ENCODE measurements at regions not wholly inside any gene's neighbourhood (a gene's known extent, or its start where the extent isn't known, plus 50 kb on each side); places are given as distances from the start of the nearest gene placed in this dataset.

- no peak for DNase-seq
Measured at GRCh38 chr12:116650585-116651087, 87.2 kb downstream of the SPRING1 start.

DNA sequence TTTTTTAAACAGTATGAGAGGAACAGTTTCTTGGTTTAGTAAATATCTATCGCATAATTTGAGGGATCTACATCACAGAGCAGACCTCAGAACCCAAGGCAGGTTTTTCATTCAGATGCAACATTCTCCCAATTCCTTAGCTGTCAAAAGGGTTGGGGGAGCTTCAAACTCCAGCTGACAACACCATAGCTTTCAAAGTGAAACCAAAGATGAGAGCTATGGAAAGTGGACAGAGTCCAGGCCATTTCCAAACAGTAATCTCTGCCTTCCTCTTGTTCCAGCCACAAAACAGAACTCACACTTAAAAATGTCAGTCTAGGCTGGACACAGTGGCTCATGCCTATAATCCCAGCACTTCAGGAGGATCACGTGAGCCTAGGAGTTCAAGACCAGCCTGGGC is 87.8 kb downstream of the SPRING1 start:
- DNase-seq = no peak

DNA sequence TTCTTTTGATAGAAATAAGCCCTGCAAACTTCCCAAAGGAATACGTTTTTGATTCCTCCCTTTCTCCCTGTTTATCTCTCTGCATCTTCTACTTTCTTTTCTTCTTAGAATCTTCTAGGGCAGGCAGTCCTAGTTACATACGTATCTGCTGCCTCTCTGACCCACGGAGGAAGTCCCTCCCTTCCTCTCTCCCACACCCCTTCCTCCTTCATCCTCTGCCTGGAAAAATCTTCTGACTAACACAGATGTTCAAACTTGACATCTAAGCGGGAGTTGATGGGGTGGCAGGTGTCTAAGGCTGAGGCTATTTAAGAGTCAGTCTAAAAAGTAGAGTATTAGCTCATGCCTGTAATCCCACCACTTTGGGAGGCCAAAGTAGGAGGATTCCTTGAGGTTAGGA is 88.6 kb downstream of the MAP1LC3B2 start:
- DNase-seq = no peak

- no peak for DNase-seq
Measured at GRCh38 chr12:116646901-116647300, 87.7 kb downstream of the MAP1LC3B2 start.

- no peak for DNase-seq
Measured at GRCh38 chr12:116644806-116645205, 85.6 kb downstream of the MAP1LC3B2 start.

DNA sequence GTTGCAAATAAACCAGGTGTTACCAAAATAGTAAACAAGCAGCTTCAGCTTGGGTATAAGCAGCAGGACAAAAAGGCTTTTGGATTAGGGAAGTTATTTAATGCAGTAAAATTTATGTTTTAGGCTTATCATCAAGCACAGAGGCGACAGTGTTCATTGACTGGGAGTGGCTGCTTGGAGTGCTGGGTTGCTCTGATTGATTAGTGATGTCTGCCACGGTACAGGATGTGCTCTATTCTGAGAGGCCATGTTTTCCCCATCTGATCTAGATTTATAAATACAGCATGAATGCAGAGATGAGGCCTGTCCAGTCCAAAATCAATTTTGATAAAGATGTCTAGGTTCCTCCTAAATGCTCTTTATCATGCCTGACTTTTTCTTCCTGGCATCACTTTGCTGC is 83.5 kb downstream of the MAP1LC3B2 start:
- no peak for DNase-seq

GRCh38 chr12:116642106-116642505 is 82.9 kb downstream of the MAP1LC3B2 start:
- no peak for DNase-seq

DNA sequence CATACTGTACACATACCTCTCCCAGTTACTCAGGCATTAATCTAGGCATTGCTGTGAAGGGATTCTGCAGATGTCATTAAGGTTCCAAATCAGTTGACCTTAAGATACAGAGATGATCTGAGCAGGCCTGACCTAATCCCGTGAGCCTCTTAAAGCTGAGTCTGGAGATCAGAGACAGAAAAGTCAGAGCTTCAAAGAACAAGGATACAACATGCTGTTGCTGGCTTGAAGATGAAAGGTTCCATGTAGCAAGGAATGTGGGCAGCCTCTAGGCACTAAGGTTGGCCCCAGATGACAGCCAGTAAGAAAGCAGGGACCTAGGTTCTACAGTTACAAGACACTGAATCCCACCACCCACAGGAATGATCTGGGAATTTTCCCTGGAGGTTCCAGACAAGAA is 81.1 kb downstream of the MAP1LC3B2 start:
- DNase-seq = no peak

GRCh38 chr12:116639765-116640164 is 80.6 kb downstream of the MAP1LC3B2 start:
- no peak for DNase-seq

- no peak for DNase-seq
Measured at GRCh38 chr12:116638376-116638775, 79.2 kb downstream of the MAP1LC3B2 start.

DNA sequence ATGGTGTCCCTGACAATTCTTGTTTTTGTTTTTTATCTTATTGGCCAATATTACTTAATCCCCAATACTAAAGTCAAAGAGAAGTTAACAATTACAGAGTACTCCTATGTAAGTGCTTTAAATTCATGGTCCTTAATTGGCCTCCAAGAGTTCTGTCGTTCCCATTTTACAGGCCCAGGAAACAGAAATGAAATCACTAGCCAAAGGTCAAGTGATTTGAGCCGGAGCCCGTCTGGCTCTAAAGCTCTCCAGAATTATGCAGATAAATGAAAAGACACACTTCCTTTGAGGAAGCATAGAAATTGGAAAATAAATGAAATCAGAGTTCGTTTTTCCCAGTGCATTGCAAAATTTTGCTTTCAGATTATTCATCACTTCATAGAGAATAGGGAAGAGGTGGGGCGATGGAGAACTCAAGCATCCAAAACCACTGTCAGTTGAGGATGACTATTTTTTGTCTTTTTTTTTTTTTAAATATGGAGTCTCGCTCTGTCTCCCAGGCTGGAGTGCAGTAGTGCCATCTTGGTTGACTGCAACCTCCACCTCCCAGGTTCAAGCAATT is 78.5 kb downstream of the MAP1LC3B2 start:
- DNase-seq = no peak

DNA sequence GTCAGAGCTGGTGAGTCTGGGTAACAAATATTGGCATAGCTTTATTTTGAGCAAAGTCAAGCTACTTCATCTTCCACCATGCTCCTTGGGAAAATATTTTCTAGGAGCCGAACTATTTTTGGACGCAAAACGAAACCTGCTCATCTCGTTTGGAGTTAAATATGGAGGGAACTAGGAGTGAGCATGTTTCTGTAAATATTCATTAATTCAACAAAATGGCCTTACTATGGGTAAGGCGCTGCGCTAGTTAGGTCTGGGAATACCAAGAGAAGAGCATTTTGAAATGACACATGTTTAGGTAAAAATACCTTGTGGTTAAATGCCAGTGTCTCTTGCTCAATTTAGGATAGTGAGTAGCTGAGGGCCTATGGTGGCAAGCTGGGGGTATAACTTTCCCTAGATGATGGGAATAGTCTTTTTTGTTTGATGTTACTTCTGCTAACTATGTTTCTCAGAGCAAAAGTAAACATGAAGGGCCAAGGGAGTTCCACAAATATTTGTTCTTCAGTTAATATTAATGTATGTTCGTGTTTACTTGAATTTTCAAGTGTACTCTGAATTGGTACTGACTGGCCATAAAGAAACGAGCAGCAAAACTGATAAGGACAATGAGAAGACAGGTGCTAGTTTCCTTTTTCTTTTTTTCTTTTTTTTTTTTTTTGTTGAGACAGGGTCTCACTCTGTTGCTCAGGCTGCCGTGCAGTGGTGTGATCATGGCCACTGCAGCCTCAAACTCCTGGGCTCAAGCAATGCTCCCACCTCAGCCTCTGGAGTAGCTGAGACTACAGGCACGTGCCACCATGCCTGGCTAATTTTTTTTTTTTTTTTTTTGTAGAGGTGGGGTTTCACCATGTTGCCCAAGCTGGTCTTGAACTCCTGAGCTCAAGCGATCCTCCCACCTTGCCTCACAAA is 77.7 kb downstream of the MAP1LC3B2 start:
- no peak for DNase-seq

- DNase-seq = no peak
Measured at GRCh38 chr12:116635487-116635886, 76.3 kb downstream of the MAP1LC3B2 start.

- no peak for DNase-seq
Measured at GRCh38 chr12:116633476-116633875, 74.3 kb downstream of the MAP1LC3B2 start.

- DNase-seq = no peak
Measured at GRCh38 chr12:116631619-116632018, 72.4 kb downstream of the MAP1LC3B2 start.

DNA sequence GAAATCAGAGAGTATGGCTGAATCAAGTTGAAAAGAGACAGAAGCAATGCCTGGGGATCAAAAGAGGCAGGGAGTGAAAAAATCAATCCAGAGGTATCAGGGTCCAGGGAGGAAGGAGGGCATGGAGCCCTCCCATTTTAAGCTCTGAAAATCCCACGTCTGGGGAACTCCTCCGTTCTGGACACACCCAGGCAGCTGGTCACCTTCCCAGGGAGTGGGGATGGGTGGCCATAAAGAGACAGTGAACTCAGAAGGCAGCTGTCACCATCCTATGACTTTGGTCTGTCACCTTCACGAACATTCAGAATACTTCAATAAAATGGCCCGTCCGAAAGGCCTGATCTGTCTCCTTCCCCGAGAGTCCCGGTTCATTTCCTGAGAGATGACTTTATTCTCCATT is 71.6 kb downstream of the MAP1LC3B2 start:
- no peak for DNase-seq

GRCh38 chr12:116629480-116629879 is 70.3 kb downstream of the MAP1LC3B2 start:
- DNase-seq = no peak

- DNase-seq = no peak
Measured at GRCh38 chr12:116628989-116629388, 69.8 kb downstream of the MAP1LC3B2 start.

- no peak for DNase-seq
Measured at GRCh38 chr12:116628450-116628793, 69.2 kb downstream of the MAP1LC3B2 start.

Measured in NCI-H524 (cell line).